COLO668 (cell line): ENCODE measurements at regions not wholly inside any gene's neighbourhood (a gene's known extent, or its start where the extent isn't known, plus 50 kb on each side); places are given as distances from the start of the nearest gene placed in this dataset.

Source experiments
- DNase-seq: peaks from one replicate; lab custom pipeline; 2025; ENCODE audit not compliant: unreplicated experiment; lab: John Stamatoyannopoulos, UW

GRCh38 chr6:134533991-134534390 is 216.1 kb upstream of the SGK1 start:
- no peak for DNase-seq

GRCh38 chr6:134532694-134533624 is 215.0 kb upstream of the SGK1 start:
- no peak for DNase-seq

GRCh38 chr6:134531611-134532010 is 213.7 kb upstream of the SGK1 start:
- no peak for DNase-seq

GRCh38 chr6:134531188-134531551 is 213.3 kb upstream of the SGK1 start:
- DNase-seq: no peak

- DNase-seq: no peak
Observed at GRCh38 chr6:134529921-134530320, 212.0 kb upstream of the SGK1 start.

- DNase-seq: no peak
Observed at GRCh38 chr6:134529305-134529704, 211.4 kb upstream of the SGK1 start.

GRCh38 chr6:134527108-134527787 is 209.3 kb upstream of the SGK1 start:
- no peak for DNase-seq

GRCh38 chr6:134525190-134525868 is 207.4 kb upstream of the SGK1 start:
- DNase-seq: no peak

- no peak for DNase-seq
Observed at GRCh38 chr6:134523903-134524650, 206.2 kb upstream of the SGK1 start.

GRCh38 chr6:134523051-134523450 is 205.1 kb upstream of the SGK1 start:
- DNase-seq: no peak

- no peak for DNase-seq
Observed at GRCh38 chr6:134521116-134521501, 203.2 kb upstream of the SGK1 start.

- DNase-seq: no peak
Observed at GRCh38 chr6:134520181-134521115, 202.5 kb upstream of the SGK1 start.

GRCh38 chr6:134519465-134519864 is 201.6 kb upstream of the SGK1 start:
- no peak for DNase-seq

- no peak for DNase-seq
Observed at GRCh38 chr6:134517868-134518267, 200.0 kb upstream of the SGK1 start.

GRCh38 chr6:134517145-134517658 is 199.3 kb upstream of the SGK1 start:
- DNase-seq: no peak

GRCh38 chr6:134516582-134516981 is 198.7 kb upstream of the SGK1 start:
- DNase-seq: no peak

- no peak for DNase-seq
Observed at GRCh38 chr6:134515986-134516385, 198.1 kb upstream of the SGK1 start.

- no peak for DNase-seq
Observed at GRCh38 chr6:134512981-134513391, 195.1 kb upstream of the SGK1 start.

GRCh38 chr6:134511984-134512683 is 194.2 kb upstream of the SGK1 start:
- no peak for DNase-seq
